ENCODE measurements at regions not wholly inside any gene's neighbourhood (a gene's known extent, or its start where the extent isn't known, plus 50 kb on each side); places are given as distances from the start of the nearest gene placed in this dataset.

- Histone ChIP-seq H3K9ac (ENCODE audit: insufficient read depth, low read depth, low read length) (no peak overlapping the region), H4K20me1 (ENCODE audit: insufficient read depth, low read length) (no peaks in the 10 kb centered on the region), H3K9me3 (ENCODE audit: low read length) (peaks cover 9% of the 10 kb centered on the region), H3K27me3 (ENCODE audit: control insufficient read depth in 1 of 2, insufficient read depth in 2 of 2, low read length in 2 of 2) (no peaks in the 10 kb centered on the region), H3K79me2 (ENCODE audit: insufficient read depth, low read length) (no peaks in the 10 kb centered on the region), H3K4me3 (replicated peaks in 1 of 3; ENCODE audit: insufficient read depth in 1 of 3, low read depth in 2 of 3, low read length in 3 of 3) (no peak overlapping the region), H3K36me3 (replicated peaks in 1 of 2; ENCODE audit: control insufficient read depth in 1 of 2, insufficient read depth in 2 of 2, low read length in 2 of 2) (no peaks in the 10 kb centered on the region), H3K4me2 (ENCODE audit: low read depth, low read length) (no peak overlapping the region), H2AFZ (ENCODE audit: low read length) (no peak overlapping the region), H3K27ac (ENCODE audit: extremely low read length, insufficient read depth, low read length) (no peak overlapping the region), H3K4me1 (ENCODE audit: insufficient read depth, low read length) (no peaks in the 10 kb centered on the region)
- BruUV-seq (replicated peaks) = no TSS peak
- in situ Hi-C loops (cut with HindIII; ENCODE audit: extremely low pct_ligation_motif_present, low pct_unique_long_range_greater_than_20kb) (no loop called here), intact Hi-C loops (cut with micrococcal nuclease; ENCODE audit: unreplicated experiment) (no loop called here)
- no peak for FAIRE-seq
- ChIA-PET POLR2A (no interaction called here), CTCF (ENCODE audit: low intra/inter-chr PET ratio, low total read pairs) (no interaction called here)
- no peak for TF ChIP-seq PRPF4 (IDR thresholded peaks at IDR 0.05; ENCODE audit: low read depth, low read length, poor library complexity, severe bottlenecking)
- TF ChIP-seq LCORL (IDR thresholded peaks at IDR 0.05) = no peak
- no peak for TF ChIP-seq LCORL (CRISPR knock-in tag; IDR thresholded peaks at IDR 0.05)
- TF ChIP-seq BRCA1 (CRISPR knock-in tag; IDR thresholded peaks at IDR 0.05) = no peak
- no peak for TF ChIP-seq STAT6 (CRISPR knock-in tag; IDR thresholded peaks at IDR 0.05; ENCODE audit: borderline replicate concordance)
- no peak for TF ChIP-seq ZNF460 (CRISPR knock-in tag; IDR thresholded peaks at IDR 0.05; ENCODE audit: borderline replicate concordance)
- no peak for TF ChIP-seq EEA1 (CRISPR knock-in tag; IDR thresholded peaks at IDR 0.05; ENCODE audit: borderline replicate concordance)
- no peak for TF ChIP-seq MXD3 (CRISPR knock-in tag; IDR thresholded peaks at IDR 0.05)
- TF ChIP-seq PAXIP1 (CRISPR knock-in tag; conservative IDR thresholded peaks at IDR 0.05) = no peak
- TF ChIP-seq ZFP82 (CRISPR knock-in tag; IDR thresholded peaks at IDR 0.05; ENCODE audit: borderline replicate concordance) = no peak
- TF ChIP-seq ZNF12 (CRISPR knock-in tag; IDR thresholded peaks at IDR 0.05) = no peak
- no peak for TF ChIP-seq ZNF333 (CRISPR knock-in tag; IDR thresholded peaks at IDR 0.05; ENCODE audit: borderline replicate concordance)
- no peak for TF ChIP-seq SAFB2 (CRISPR knock-in tag; IDR thresholded peaks at IDR 0.05; ENCODE audit: borderline replicate concordance, low read depth)
- TF ChIP-seq MYC (CRISPR knock-in tag; IDR thresholded peaks at IDR 0.05; ENCODE audit: borderline replicate concordance) = no peak
- no peak for TF ChIP-seq ZNF782 (CRISPR knock-in tag; IDR thresholded peaks at IDR 0.05; ENCODE audit: borderline replicate concordance)
- no peak for TF ChIP-seq ATF4 (CRISPR knock-in tag; IDR thresholded peaks at IDR 0.05)
- TF ChIP-seq FOXO1 (CRISPR knock-in tag; IDR thresholded peaks at IDR 0.05) = no peak
- no peak for ATAC-seq
- DNase-seq (ENCODE audit: low spot score) = no peak
Observed at GRCh38 chrX:76921176-76921575, 493.7 kb downstream of the MAGEE1 start.
